ENCODE measurements at regions not wholly inside any gene's neighbourhood (a gene's known extent, or its start where the extent isn't known, plus 50 kb on each side); places are given as distances from the start of the nearest gene placed in this dataset.
"Not testable (repeated sequence)": the region's sequence is repeated elsewhere in the genome, so short reads cannot be mapped to it uniquely, and the experiment has no call there.

DNA sequence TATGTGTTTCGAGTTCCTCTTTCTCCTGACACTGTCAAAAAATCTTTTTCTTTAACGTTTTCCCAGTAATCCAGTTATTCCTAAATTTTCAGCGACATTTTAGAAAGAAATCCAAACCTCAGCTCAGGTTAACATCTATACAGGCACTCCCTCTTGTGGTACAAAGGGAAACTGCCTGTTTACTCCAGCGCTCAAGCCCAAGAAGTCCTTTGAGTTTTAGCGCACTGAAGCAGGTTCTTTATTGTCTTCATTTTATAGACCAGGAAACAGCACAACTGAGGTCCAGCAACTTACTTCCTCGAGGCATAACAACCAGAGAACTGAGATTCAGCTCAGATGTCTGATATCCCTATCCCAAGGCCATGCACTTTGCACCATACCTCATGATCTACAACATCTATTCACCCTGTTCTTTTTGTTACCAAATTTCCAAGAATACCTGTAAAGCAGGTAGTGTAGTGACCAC, 287.2 kb upstream of the MKLN1 start:
- H3K9ac ChIP-seq (ENCODE audit: insufficient read depth, low read length, poor library complexity, severe bottlenecking): no peak overlapping the region
- H3K27ac ChIP-seq (ENCODE audit: low read depth in 1 of 2, low read length in 2 of 2): no peak overlapping the region
- intact Hi-C loops (cut with micrococcal nuclease): loop anchor here (2.0 to 5.0 kb wide), 3 partner anchors 58 to 144 kb away; no protein-coding TSS in a partner anchor
- no peaks in the 10 kb centered on the region for H3K9me3 ChIP-seq (replicated peaks in 1 of 2; ENCODE audit: control insufficient read depth in 1 of 2, insufficient read depth in 1 of 2, low read length in 2 of 2)
- H4K20me1 ChIP-seq (ENCODE audit: insufficient read depth, low read length): peaks cover 99% of the 10 kb centered on the region
- H2AFZ ChIP-seq (ENCODE audit: insufficient read depth, low read depth, low read length, poor library complexity, severe bottlenecking): no peak overlapping the region
- Mint-ChIP-seq H3K4me3 (peak overlapping the region in 1 of 2 donors; percentile 64), H3K4me1 (peaks cover 17% of the 10 kb centered on the region), H3K27me3 (ENCODE audit: low read depth in 3 of 3) (no peaks in the 10 kb centered on the region), H3K27ac (no peak overlapping the region), H3K9me3 (peaks cover 0 to 2% (median 0%) of the 10 kb centered on the region in 7 donors), H3K36me3 (peaks cover 8 to 17% of the 10 kb centered on the region in 2 donors)
- TF ChIP-seq, protein P1, sequence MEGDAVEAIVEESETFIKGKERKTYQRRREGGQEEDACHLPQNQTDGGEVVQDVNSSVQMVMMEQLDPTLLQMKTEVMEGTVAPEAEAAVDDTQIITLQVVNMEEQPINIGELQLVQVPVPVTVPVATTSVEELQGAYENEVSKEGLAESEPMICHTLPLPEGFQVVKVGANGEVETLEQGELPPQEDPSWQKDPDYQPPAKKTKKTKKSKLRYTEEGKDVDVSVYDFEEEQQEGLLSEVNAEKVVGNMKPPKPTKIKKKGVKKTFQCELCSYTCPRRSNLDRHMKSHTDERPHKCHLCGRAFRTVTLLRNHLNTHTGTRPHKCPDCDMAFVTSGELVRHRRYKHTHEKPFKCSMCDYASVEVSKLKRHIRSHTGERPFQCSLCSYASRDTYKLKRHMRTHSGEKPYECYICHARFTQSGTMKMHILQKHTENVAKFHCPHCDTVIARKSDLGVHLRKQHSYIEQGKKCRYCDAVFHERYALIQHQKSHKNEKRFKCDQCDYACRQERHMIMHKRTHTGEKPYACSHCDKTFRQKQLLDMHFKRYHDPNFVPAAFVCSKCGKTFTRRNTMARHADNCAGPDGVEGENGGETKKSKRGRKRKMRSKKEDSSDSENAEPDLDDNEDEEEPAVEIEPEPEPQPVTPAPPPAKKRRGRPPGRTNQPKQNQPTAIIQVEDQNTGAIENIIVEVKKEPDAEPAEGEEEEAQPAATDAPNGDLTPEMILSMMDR (IDR thresholded peaks at IDR 0.05): peak; percentile 90
- H3K79me2 ChIP-seq (ENCODE audit: insufficient read depth, low read length): no peaks in the 10 kb centered on the region
- no peak overlapping the region for H3K4me3 ChIP-seq (replicated peaks in 1 of 3; ENCODE audit: low read depth in 2 of 3, low read length in 3 of 3)
- H3K4me1 ChIP-seq (ENCODE audit: control insufficient read depth in 1 of 2, insufficient read depth in 2 of 2, low read length in 2 of 2): peaks cover 0 to 9% of the 10 kb centered on the region in 2 donors
- no peak overlapping the region for H3K4me2 ChIP-seq (replicated peaks; ENCODE audit: extremely low read depth, low read length, poor library complexity, severe bottlenecking)
- DNase-seq: peak; percentile 42 to 58 (median 54)
- WGBS (ENCODE audit: insufficient coverage): 3% methylated on average over 6 of the region's 6 CpGs
- no peaks in the 10 kb centered on the region for H3K27me3 ChIP-seq (ENCODE audit: control insufficient read depth in 2 of 2, insufficient read depth in 2 of 2, low read length in 2 of 2)
- no peaks in the 10 kb centered on the region for H3K36me3 ChIP-seq (replicated peaks in 1 of 2; ENCODE audit: control insufficient read depth in 1 of 2, insufficient read depth in 2 of 2, low read length in 2 of 2)

DNA sequence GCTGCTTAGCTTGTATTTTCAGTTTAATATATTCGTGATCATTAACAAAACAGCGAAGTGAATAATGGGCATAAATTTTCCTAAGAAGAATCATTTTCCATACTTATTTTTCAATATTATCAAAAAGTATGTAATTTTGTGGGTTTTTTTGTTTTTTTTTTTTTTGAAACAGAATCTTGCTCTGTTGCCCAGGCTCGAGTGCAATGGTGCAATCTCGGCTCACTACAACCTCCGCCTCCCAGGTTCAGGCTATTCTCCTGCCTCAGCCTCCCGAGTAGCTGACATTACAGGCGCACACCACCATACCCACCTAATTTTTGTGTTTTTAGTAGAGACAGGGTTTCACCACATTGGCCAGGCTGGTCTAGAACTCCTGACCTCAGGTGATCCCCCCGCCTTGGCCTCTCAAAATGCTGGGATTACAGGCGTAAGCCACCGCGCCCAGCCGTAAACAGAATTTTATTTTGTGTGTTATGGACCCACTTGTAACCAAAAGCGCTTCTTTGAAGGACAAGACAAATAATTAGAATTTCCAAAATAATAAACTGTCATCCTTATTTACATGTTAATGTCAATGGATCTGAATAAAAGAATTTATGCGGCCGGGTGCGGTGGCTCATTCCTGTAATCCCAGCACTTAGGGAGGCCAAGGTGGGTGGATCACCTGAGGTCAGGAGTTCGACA, 286.5 kb upstream of the MKLN1 start:
- intact Hi-C loops (cut with micrococcal nuclease): loop anchor here (2.0 to 5.0 kb wide), 3 partner anchors 59 to 144 kb away; no protein-coding TSS in a partner anchor
- not testable (repeated sequence) for H3K79me2 ChIP-seq (ENCODE audit: insufficient read depth, low read length)

More for the DNA sequence above, 286.5 kb upstream of the MKLN1 start:
- not testable (repeated sequence) for H3K9me3 Mint-ChIP-seq; H3K36me3 ChIP-seq (replicated peaks in 1 of 2; ENCODE audit: control insufficient read depth in 1 of 2, insufficient read depth in 2 of 2, low read length in 2 of 2); DNase-seq; H3K27ac ChIP-seq (ENCODE audit: low read depth in 1 of 2, low read length in 2 of 2); H3K27me3 ChIP-seq (ENCODE audit: control insufficient read depth in 2 of 2, insufficient read depth in 2 of 2, low read length in 2 of 2); H3K9me3 ChIP-seq (replicated peaks in 1 of 2; ENCODE audit: control insufficient read depth in 1 of 2, insufficient read depth in 1 of 2, low read length in 2 of 2); H3K4me1 ChIP-seq (ENCODE audit: control insufficient read depth in 1 of 2, insufficient read depth in 2 of 2, low read length in 2 of 2); H3K27me3 Mint-ChIP-seq (ENCODE audit: low read depth in 3 of 3); H3K4me3 Mint-ChIP-seq; H3K4me2 ChIP-seq (replicated peaks; ENCODE audit: extremely low read depth, low read length, poor library complexity, severe bottlenecking); H2AFZ ChIP-seq (ENCODE audit: insufficient read depth, low read depth, low read length, poor library complexity, severe bottlenecking); H3K27ac Mint-ChIP-seq; H3K9ac ChIP-seq (ENCODE audit: insufficient read depth, low read length, poor library complexity, severe bottlenecking); H3K4me3 ChIP-seq (replicated peaks in 1 of 3; ENCODE audit: low read depth in 2 of 3, low read length in 3 of 3)
- 100% methylated on average over 1 of the region's 17 CpGs for WGBS (ENCODE audit: insufficient coverage)
- peaks cover 8 to 19% of the 10 kb centered on the region in 2 donors for H3K36me3 Mint-ChIP-seq
- H4K20me1 ChIP-seq (ENCODE audit: insufficient read depth, low read length): peaks cover 100% of the 10 kb centered on the region
- peaks cover 17% of the 10 kb centered on the region for H3K4me1 Mint-ChIP-seq

Measured in CD14-positive monocyte (primary cell).